ENCODE measurements at regions not wholly inside any gene's neighbourhood (a gene's known extent, or its start where the extent isn't known, plus 50 kb on each side); places are given as distances from the start of the nearest gene placed in this dataset.
A peak's percentile ranks its signal among the peaks of the same experiment; 100 is the strongest.

- DNase-seq (ENCODE audit: low read depth in 1 of 2, low spot score in 1 of 2): peak; percentile 45 to 65
- no peak for TF ChIP-seq SPI1 (IDR thresholded peaks at IDR 0.05; ENCODE audit: borderline replicate concordance, low read depth)
- TF ChIP-seq, protein P1, sequence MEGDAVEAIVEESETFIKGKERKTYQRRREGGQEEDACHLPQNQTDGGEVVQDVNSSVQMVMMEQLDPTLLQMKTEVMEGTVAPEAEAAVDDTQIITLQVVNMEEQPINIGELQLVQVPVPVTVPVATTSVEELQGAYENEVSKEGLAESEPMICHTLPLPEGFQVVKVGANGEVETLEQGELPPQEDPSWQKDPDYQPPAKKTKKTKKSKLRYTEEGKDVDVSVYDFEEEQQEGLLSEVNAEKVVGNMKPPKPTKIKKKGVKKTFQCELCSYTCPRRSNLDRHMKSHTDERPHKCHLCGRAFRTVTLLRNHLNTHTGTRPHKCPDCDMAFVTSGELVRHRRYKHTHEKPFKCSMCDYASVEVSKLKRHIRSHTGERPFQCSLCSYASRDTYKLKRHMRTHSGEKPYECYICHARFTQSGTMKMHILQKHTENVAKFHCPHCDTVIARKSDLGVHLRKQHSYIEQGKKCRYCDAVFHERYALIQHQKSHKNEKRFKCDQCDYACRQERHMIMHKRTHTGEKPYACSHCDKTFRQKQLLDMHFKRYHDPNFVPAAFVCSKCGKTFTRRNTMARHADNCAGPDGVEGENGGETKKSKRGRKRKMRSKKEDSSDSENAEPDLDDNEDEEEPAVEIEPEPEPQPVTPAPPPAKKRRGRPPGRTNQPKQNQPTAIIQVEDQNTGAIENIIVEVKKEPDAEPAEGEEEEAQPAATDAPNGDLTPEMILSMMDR (IDR thresholded peaks at IDR 0.05; ENCODE audit: insufficient read depth, low read length): no peak
- TF ChIP-seq, protein P2, sequence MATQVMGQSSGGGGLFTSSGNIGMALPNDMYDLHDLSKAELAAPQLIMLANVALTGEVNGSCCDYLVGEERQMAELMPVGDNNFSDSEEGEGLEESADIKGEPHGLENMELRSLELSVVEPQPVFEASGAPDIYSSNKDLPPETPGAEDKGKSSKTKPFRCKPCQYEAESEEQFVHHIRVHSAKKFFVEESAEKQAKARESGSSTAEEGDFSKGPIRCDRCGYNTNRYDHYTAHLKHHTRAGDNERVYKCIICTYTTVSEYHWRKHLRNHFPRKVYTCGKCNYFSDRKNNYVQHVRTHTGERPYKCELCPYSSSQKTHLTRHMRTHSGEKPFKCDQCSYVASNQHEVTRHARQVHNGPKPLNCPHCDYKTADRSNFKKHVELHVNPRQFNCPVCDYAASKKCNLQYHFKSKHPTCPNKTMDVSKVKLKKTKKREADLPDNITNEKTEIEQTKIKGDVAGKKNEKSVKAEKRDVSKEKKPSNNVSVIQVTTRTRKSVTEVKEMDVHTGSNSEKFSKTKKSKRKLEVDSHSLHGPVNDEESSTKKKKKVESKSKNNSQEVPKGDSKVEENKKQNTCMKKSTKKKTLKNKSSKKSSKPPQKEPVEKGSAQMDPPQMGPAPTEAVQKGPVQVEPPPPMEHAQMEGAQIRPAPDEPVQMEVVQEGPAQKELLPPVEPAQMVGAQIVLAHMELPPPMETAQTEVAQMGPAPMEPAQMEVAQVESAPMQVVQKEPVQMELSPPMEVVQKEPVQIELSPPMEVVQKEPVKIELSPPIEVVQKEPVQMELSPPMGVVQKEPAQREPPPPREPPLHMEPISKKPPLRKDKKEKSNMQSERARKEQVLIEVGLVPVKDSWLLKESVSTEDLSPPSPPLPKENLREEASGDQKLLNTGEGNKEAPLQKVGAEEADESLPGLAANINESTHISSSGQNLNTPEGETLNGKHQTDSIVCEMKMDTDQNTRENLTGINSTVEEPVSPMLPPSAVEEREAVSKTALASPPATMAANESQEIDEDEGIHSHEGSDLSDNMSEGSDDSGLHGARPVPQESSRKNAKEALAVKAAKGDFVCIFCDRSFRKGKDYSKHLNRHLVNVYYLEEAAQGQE (IDR thresholded peaks at IDR 0.05; ENCODE audit: insufficient replicate concordance, low read depth): no peak
- TF ChIP-seq GABPA (IDR thresholded peaks at IDR 0.05; ENCODE audit: low read depth): no peak
- no peak for TF ChIP-seq POLR2AphosphoS5 (IDR thresholded peaks at IDR 0.05; ENCODE audit: low read depth)
- H3K27ac ChIP-seq (replicated peaks): peak overlapping the region; percentile 35
- H3K4me3 ChIP-seq (replicated peaks; ENCODE audit: insufficient read depth, low read length): no peak overlapping the region
- no peaks in the 10 kb centered on the region for H3K27me3 ChIP-seq (ENCODE audit: insufficient read depth, poor library complexity, severe bottlenecking)
These were observed 95.2 kb upstream of the TP53I11 start for GRCh38 chr11:45045683-45046471.

- no peak for DNase-seq (ENCODE audit: low read depth in 1 of 2, low spot score in 1 of 2)
- TF ChIP-seq, protein P1 (IDR thresholded peaks at IDR 0.05; ENCODE audit: insufficient read depth, low read length): no peak
- TF ChIP-seq SPI1 (IDR thresholded peaks at IDR 0.05; ENCODE audit: borderline replicate concordance, low read depth): no peak
- no peak for TF ChIP-seq POLR2AphosphoS5 (IDR thresholded peaks at IDR 0.05; ENCODE audit: low read depth)
- TF ChIP-seq, protein P2 (IDR thresholded peaks at IDR 0.05; ENCODE audit: insufficient replicate concordance, low read depth): no peak
- no peak for TF ChIP-seq GABPA (IDR thresholded peaks at IDR 0.05; ENCODE audit: low read depth)
- no peak overlapping the region for H3K4me3 ChIP-seq (replicated peaks; ENCODE audit: insufficient read depth, low read length)
- no peak overlapping the region for H3K27ac ChIP-seq (replicated peaks)
- H3K27me3 ChIP-seq (ENCODE audit: insufficient read depth, poor library complexity, severe bottlenecking): no peaks in the 10 kb centered on the region
These were observed 97.7 kb upstream of the TP53I11 start for GRCh38 chr11:45048313-45048841.

DNA sequence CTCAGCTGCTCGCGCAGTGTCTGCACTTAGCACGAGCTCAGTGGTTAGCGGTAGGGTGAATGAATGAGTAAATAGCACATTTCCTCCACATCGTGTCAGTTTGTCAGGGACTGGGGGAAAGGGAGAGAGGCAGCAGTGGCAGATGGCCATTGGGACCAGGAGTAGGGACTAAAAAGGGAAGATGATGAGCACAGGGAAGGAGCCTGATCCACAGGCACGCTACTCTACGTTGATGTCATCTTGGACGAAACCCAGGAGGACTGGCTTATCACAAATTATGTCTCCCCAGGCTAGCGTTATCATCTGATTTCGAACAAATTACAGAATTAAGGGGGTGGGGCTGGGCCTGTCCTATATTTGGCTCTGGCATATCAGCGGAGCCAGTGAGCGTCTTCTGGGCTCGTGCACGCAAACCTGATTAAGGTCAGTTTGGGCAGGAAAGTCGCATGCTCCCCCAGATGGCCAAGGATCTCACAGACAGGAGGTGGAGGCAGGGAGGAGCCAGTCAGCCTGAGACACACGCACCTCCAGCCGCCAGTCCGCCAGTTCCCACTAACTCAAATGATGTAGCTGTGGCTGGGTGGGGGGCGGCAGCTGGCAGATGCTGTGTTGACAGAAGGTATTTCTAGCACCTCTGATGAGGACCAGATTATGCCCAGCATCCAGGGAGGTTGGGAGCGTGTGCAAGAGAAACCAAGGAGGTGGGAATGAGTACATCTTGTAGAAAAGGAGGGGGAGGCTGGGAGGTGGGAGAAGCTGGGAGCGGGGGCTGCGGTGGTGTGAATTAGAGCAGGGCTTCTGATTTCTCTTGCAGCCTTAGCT lies 97.4 kb upstream of the PRDM11 start:
- DNase-seq (ENCODE audit: low read depth in 1 of 2, low spot score in 1 of 2): no peak
- no peak for TF ChIP-seq POLR2AphosphoS5 (IDR thresholded peaks at IDR 0.05; ENCODE audit: low read depth)
- no peak for TF ChIP-seq GABPA (IDR thresholded peaks at IDR 0.05; ENCODE audit: low read depth)
- TF ChIP-seq, protein P2 (IDR thresholded peaks at IDR 0.05; ENCODE audit: insufficient replicate concordance, low read depth): no peak
- TF ChIP-seq, protein P1 (IDR thresholded peaks at IDR 0.05; ENCODE audit: insufficient read depth, low read length): no peak
- H3K4me3 ChIP-seq (replicated peaks; ENCODE audit: insufficient read depth, low read length): no peak overlapping the region
- H3K27me3 ChIP-seq (ENCODE audit: insufficient read depth, poor library complexity, severe bottlenecking): no peaks in the 10 kb centered on the region
- H3K27ac ChIP-seq (replicated peaks): no peak overlapping the region

All from HL-60 (cell line).